Common myeloid progenitor, CD34-positive (primary cell): ENCODE measurements at regions not wholly inside any gene's neighbourhood (a gene's known extent, or its start where the extent isn't known, plus 50 kb on each side); places are given as distances from the start of the nearest gene placed in this dataset.
A peak's percentile ranks its signal among the peaks of the same experiment; 100 is the strongest.

Experiments
- CTCF ChIA-PET: fragments of 350-600 bp; sonication (Branson Sonifier 250); formaldehyde crosslinking; loops from one replicate; lab custom pipeline; 2021; ENCODE audit warnings: antibody characterized with exemption; lab: Charles Lee
- POLR2A ChIA-PET: fragments of 350-600 bp; sonication (Branson Sonifier 250); formaldehyde crosslinking; loops from one replicate; lab custom pipeline; 2021; ENCODE audit warnings: antibody characterized with exemption; lab: Charles Lee
- DNase-seq, 3 donors: peaks; one replicate each; pipeline versions ENCODE4 v3.0.0 to v3.0.0-alpha.2; 2013
- H3K27ac ChIP-seq, 2 experiments: 1 replicate in 1 of 2; 2 replicates in 1 of 2; pipeline ENCODE4 v1.7.0; 2013; ENCODE audit warnings: inconsistent platforms in 2 of 2, low read length in 2 of 2, mild to moderate bottlenecking in 2 of 2, low read depth in 1 of 2, moderate library complexity in 1 of 2; ENCODE audit not compliant: severe bottlenecking in 2 of 2, insufficient read depth in 1 of 2, poor library complexity in 1 of 2
- H3K27me3 ChIP-seq, 5 experiments: replicated peaks in 2 of 5; 1 replicate in 3 of 5; 2 replicates in 2 of 5; pipeline versions ENCODE4 v1.6.1 to v1.7.0; 2013; ENCODE audit warnings: low read length in 4 of 5, mild to moderate bottlenecking in 2 of 5, moderate library complexity in 2 of 5, inconsistent platforms in 1 of 5; ENCODE audit not compliant: insufficient read depth in 5 of 5, control insufficient read depth in 4 of 5
- H3K36me3 ChIP-seq, 4 experiments: 1 replicate in 2 of 4; 2 replicates in 2 of 4; pipeline versions ENCODE4 v1.6.1 to v1.7.0; 2013; ENCODE audit warnings: low read length in 3 of 4, control low read depth in 1 of 4, mild to moderate bottlenecking in 1 of 4; ENCODE audit not compliant: control insufficient read depth in 4 of 4, insufficient read depth in 4 of 4
- H3K4me1 ChIP-seq, 4 experiments: 1 replicate in 3 of 4; 2 replicates in 1 of 4; pipeline versions ENCODE4 v1.6.1 to v1.7.1; 2013; ENCODE audit warnings: low read length in 3 of 4, mild to moderate bottlenecking in 3 of 4, control low read depth in 1 of 4, inconsistent platforms in 1 of 4, moderate library complexity in 1 of 4; ENCODE audit not compliant: control insufficient read depth in 4 of 4, insufficient read depth in 4 of 4; ENCODE audit errors: control extremely low read depth in 1 of 4
- H3K4me3 ChIP-seq, 7 experiments: 1 replicate in 4 of 7; 2 replicates in 3 of 7; pipeline versions ENCODE4 v1.5.1 to v1.7.0; 2013; ENCODE audit warnings: mild to moderate bottlenecking in 7 of 7, low read length in 6 of 7, moderate library complexity in 6 of 7, inconsistent platforms in 2 of 7, low read depth in 2 of 7, control low read depth in 1 of 7; ENCODE audit not compliant: insufficient read depth in 4 of 7, control insufficient read depth in 1 of 7; ENCODE audit errors: extremely low read depth in 1 of 7
- H3K9me3 ChIP-seq, 5 experiments: 1 replicate in 4 of 5; 2 replicates in 1 of 5; pipeline versions ENCODE4 v1.6.1 to v1.7.1; 2013; ENCODE audit warnings: low read length in 4 of 5, mild to moderate bottlenecking in 2 of 5, inconsistent platforms in 1 of 5, low read depth in 1 of 5, moderate library complexity in 1 of 5; ENCODE audit not compliant: control insufficient read depth in 4 of 5, insufficient read depth in 2 of 5; ENCODE audit errors: control extremely low read depth in 1 of 5
- WGBS: methylation state at CpG from one replicate; pipeline ENCODE4 v1.1.5; 2013; ENCODE audit not compliant: insufficient coverage; 5-methylcytosine and 5-hydroxymethylcytosine counted together

- Histone ChIP-seq H3K27ac (no peak overlapping the region), H3K9me3 (no peaks in the 10 kb centered on the region), H3K27me3 (peaks cover 0 to 5% (median 0%) of the 10 kb centered on the region in 5 experiments), H3K36me3 (no peaks in the 10 kb centered on the region), H3K4me1 (peaks cover 0 to 2% (median 0%) of the 10 kb centered on the region in 4 experiments), H3K4me3 (no peak overlapping the region)
- POLR2A ChIA-PET, result no interaction called here
- CTCF ChIA-PET, result no interaction called here
- peak; percentile 14 to 56 (median 44) for DNase-seq
- WGBS, result no CpG with 5 or more reads among the region's 1 CpG
Measured at GRCh38 chrX:106454991-106455390, 156.8 kb upstream of the RADX start.

GRCh38 chrX:106457802-106458201, 154.0 kb upstream of the RADX start:
- Histone ChIP-seq H3K27me3 (peaks cover 0 to 5% (median 0%) of the 10 kb centered on the region in 5 experiments), H3K4me3 (no peak overlapping the region), H3K27ac (no peak overlapping the region), H3K4me1 (peaks cover 0 to 2% (median 0%) of the 10 kb centered on the region in 4 experiments), H3K36me3 (no peaks in the 10 kb centered on the region), H3K9me3 (no peaks in the 10 kb centered on the region)
- POLR2A ChIA-PET, result no interaction called here
- no CpG with 5 or more reads among the region's 1 CpG for WGBS
- CTCF ChIA-PET, result no interaction called here
- no peak for DNase-seq

GRCh38 chrX:106467422-106467821, 144.4 kb upstream of the RADX start:
- no peak overlapping the region for H3K4me3 ChIP-seq
- H3K27me3 ChIP-seq, result peaks cover 0 to 15% (median 3%) of the 10 kb centered on the region in 5 experiments
- POLR2A ChIA-PET, result no interaction called here
- no peaks in the 10 kb centered on the region for H3K9me3 ChIP-seq
- DNase-seq, result no peak
- H3K36me3 ChIP-seq, result no peaks in the 10 kb centered on the region
- CTCF ChIA-PET, result interaction anchor here (1.6 kb wide), 1 partner anchor 14 kb away, joined by 4 read pairs; no protein-coding TSS in a partner anchor
- 52% methylated on average over 10 of the region's 15 CpGs for WGBS
- H3K27ac ChIP-seq, result no peak overlapping the region
- H3K4me1 ChIP-seq, result no peaks in the 10 kb centered on the region

- H3K27ac ChIP-seq, result no peak overlapping the region
- H3K27me3 ChIP-seq, result peaks cover 0 to 15% (median 3%) of the 10 kb centered on the region in 5 experiments
- CTCF ChIA-PET, result no interaction called here
- no peak for DNase-seq
- no peaks in the 10 kb centered on the region for H3K9me3 ChIP-seq
- H3K4me1 ChIP-seq, result no peaks in the 10 kb centered on the region
- WGBS, result 75% methylated on average over 2 of the region's 2 CpGs
- H3K36me3 ChIP-seq, result no peaks in the 10 kb centered on the region
- no peak overlapping the region for H3K4me3 ChIP-seq
- POLR2A ChIA-PET, result no interaction called here
Measured at GRCh38 chrX:106467943-106468342, 143.8 kb upstream of the RADX start.

DNA sequence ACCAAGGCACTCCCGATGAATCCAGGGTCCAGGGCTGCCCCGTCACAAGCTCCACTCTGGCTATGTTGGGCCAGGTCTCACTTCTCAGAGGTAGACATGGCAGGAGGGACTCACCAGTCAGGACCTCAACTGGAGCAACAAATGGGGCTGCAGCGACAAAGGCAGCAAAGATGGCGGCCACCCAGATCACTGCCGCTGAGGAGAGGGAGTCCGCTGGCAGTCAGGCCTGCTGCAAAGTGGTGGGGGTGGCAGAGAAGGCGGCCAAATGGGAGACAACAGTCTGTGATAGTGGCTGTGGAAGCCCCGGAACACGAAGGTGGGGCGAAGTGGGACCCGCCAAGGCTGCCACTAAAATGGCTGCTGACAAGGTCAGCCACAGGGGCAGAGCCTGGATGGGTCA, 143.3 kb upstream of the RADX start:
- Histone ChIP-seq H3K4me3 (no peak overlapping the region), H3K36me3 (no peaks in the 10 kb centered on the region), H3K27ac (no peak overlapping the region), H3K4me1 (no peaks in the 10 kb centered on the region), H3K27me3 (peaks cover 0 to 15% (median 3%) of the 10 kb centered on the region in 5 experiments), H3K9me3 (no peaks in the 10 kb centered on the region)
- 95% methylated on average over 11 of the region's 11 CpGs for whole genome bisulfite sequencing
- DNase-seq, result no peak
- CTCF ChIA-PET, result no interaction called here
- POLR2A ChIA-PET, result no interaction called here

DNA sequence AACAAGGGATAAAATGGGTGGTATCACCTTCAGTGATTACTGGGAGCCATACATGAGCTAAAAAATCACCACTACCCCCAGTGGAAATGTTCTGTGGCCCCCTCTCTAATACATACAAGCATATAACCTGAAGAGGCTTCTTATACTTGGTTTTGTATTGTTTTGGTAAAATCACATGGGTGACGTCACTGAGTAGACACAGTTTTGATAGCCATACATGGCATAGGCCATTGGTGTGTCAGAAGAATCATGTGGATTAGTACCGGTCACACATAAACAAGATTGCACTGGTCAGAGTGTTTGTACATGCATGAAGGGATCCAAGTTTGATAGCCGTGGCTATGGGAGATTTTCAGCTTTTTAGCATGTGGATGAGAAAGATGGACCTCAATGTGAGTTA, 131.9 kb upstream of the RADX start:
- Histone ChIP-seq H3K36me3 (no peaks in the 10 kb centered on the region), H3K4me1 (peaks cover 0 to 4% (median 0%) of the 10 kb centered on the region in 4 experiments), H3K27me3 (peaks cover 0 to 2% (median 0%) of the 10 kb centered on the region in 5 experiments), H3K4me3 (no peak overlapping the region), H3K9me3 (no peaks in the 10 kb centered on the region), H3K27ac (no peak overlapping the region)
- DNase-seq, result no peak
- WGBS, result 94% methylated on average over 3 of the region's 3 CpGs
- ChIA-PET CTCF (interaction anchor here (1.2 to 3.4 kb wide), 4 partner anchors 9 to 142 kb away, joined by 3 to 33 read pairs (median 4); no protein-coding TSS in a partner anchor), POLR2A (no interaction called here)

GRCh38 chrX:106481341-106481740, 130.4 kb upstream of the RADX start:
- peaks cover 0 to 4% (median 0%) of the 10 kb centered on the region in 4 experiments for H3K4me1 ChIP-seq
- H3K27ac ChIP-seq, result no peak overlapping the region
- CTCF ChIA-PET, result interaction anchor here (0.8 to 3.4 kb wide), 5 partner anchors 15 to 270 kb away, joined by 3 to 33 read pairs (median 4); no protein-coding TSS in a partner anchor
- no peaks in the 10 kb centered on the region for H3K36me3 ChIP-seq
- DNase-seq, result peak; percentile 18 to 52 (median 33)
- no peaks in the 10 kb centered on the region for H3K9me3 ChIP-seq
- H3K27me3 ChIP-seq, result no peaks in the 10 kb centered on the region
- H3K4me3 ChIP-seq, result no peak overlapping the region
- 14% methylated on average over 1 of the region's 1 CpG for WGBS
- POLR2A ChIA-PET, result no interaction called here
